WTC11 (cell line): ENCODE measurements at regions not wholly inside any gene's neighbourhood (a gene's known extent, or its start where the extent isn't known, plus 50 kb on each side); places are given as distances from the start of the nearest gene placed in this dataset.

ENCODE experiments used
- ATAC-seq: fragments of 200-7000 bp; cut with Tn5 transposase; 2 replicates; pipeline ENCODE4 v1.10.0; 2021; ENCODE audit warnings: mild to moderate bottlenecking, moderate library complexity
- CTCF ChIA-PET: fragments of 300-600 bp; sonication (Branson Sonifier 250); formaldehyde crosslinking; loops from one replicate; lab custom pipeline; 2021; ENCODE audit warnings: antibody characterized with exemption; lab: Charles Lee
- POLR2A ChIA-PET: fragments of 350-600 bp; sonication (Branson Sonifier 250); formaldehyde crosslinking; loops from one replicate; lab custom pipeline; 2021; ENCODE audit warnings: antibody characterized with exemption; lab: Charles Lee
- DNase-seq: peaks from one replicate; pipeline ENCODE4 v3.0.0; 2021; ENCODE audit warnings: low spot score
- H3K27ac Mint-ChIP-seq: 2 replicates; pipeline ENCODE4 v1.8.0; 2021; ENCODE audit warnings: mixed read lengths
- H3K27me3 Mint-ChIP-seq: 2 replicates; pipeline ENCODE4 v1.8.0; 2021; ENCODE audit warnings: low read depth, mild to moderate bottlenecking, moderate library complexity, mixed read lengths
- H3K36me3 Mint-ChIP-seq: 2 replicates; pipeline ENCODE4 v1.8.0; 2021; ENCODE audit warnings: mixed read lengths
- H3K4me1 Mint-ChIP-seq: 2 replicates; pipeline ENCODE4 v1.8.0; 2022; ENCODE audit warnings: mixed read lengths
- H3K4me3 Mint-ChIP-seq: 2 replicates; pipeline ENCODE4 v1.8.0; 2021; ENCODE audit warnings: mild to moderate bottlenecking, moderate library complexity, mixed read lengths
- H3K9me3 Mint-ChIP-seq: 2 replicates; pipeline ENCODE4 v1.8.0; 2021; ENCODE audit warnings: mixed read lengths
- AFF4 ChIP-seq: sonication (generic); formaldehyde crosslinking; IDR thresholded peaks from 2 replicates; pipeline ENCODE4 v1.8.1; 2023; ENCODE audit warnings: mild to moderate bottlenecking, missing genetic modification reagents, borderline replicate concordance
- ATF3 ChIP-seq: sonication (generic); formaldehyde crosslinking; conservative IDR thresholded peaks from 2 replicates; pipeline ENCODE4 v1.8.1; 2022; ENCODE audit warnings: mild to moderate bottlenecking, missing genetic modification reagents
- CREB1 ChIP-seq: sonication (generic); formaldehyde crosslinking; IDR thresholded peaks from 2 replicates; pipeline ENCODE4 v1.8.0; 2023; ENCODE audit warnings: mild to moderate bottlenecking, missing genetic modification reagents
- E2F4 ChIP-seq: sonication (generic); formaldehyde crosslinking; IDR thresholded peaks from 2 replicates; pipeline ENCODE4 v1.8.1; 2022; ENCODE audit warnings: low read depth, mild to moderate bottlenecking, moderate library complexity, missing genetic modification reagents, borderline replicate concordance
- FOXK1 ChIP-seq: sonication (generic); formaldehyde crosslinking; IDR thresholded peaks from 2 replicates; pipeline ENCODE4 v1.8.0; 2022; ENCODE audit warnings: mild to moderate bottlenecking, moderate library complexity, missing genetic modification reagents
- GRHL2 ChIP-seq: fragments of 250-450 bp; sonication (Bioruptor Pico); IDR thresholded peaks from 2 replicates; pipeline ENCODE4 v1.8.0; 2022; ENCODE audit warnings: mild to moderate bottlenecking, moderate library complexity; ENCODE audit not compliant: insufficient replicate concordance, severe bottlenecking
- GTF2I ChIP-seq: fragments of 250-450 bp; sonication (Bioruptor Pico); conservative IDR thresholded peaks from 2 replicates; pipeline ENCODE4 v1.4.0; 2021; ENCODE audit warnings: mild to moderate bottlenecking
- HMGA2 ChIP-seq: fragments of 250-450 bp; sonication (Bioruptor Pico); IDR thresholded peaks from 2 replicates; pipeline ENCODE4 v1.4.0; 2021; ENCODE audit warnings: mild to moderate bottlenecking, moderate library complexity
- IRF1 ChIP-seq: sonication (generic); formaldehyde crosslinking; IDR thresholded peaks from 2 replicates; pipeline ENCODE4 v1.8.0; 2023; ENCODE audit warnings: missing genetic modification reagents
- IRF2 ChIP-seq: sonication (generic); formaldehyde crosslinking; IDR thresholded peaks from 2 replicates; pipeline ENCODE4 v1.8.0; 2022; ENCODE audit warnings: low read depth, missing genetic modification reagents, borderline replicate concordance
- MXD4 ChIP-seq: fragments of 250-450 bp; sonication (Bioruptor Pico); IDR thresholded peaks from 2 replicates; pipeline ENCODE4 v1.8.0; 2021; ENCODE audit warnings: mild to moderate bottlenecking, moderate library complexity, borderline replicate concordance
- MYBL2 ChIP-seq: sonication (generic); formaldehyde crosslinking; IDR thresholded peaks from 2 replicates; pipeline ENCODE4 v1.8.1; 2023; ENCODE audit warnings: mild to moderate bottlenecking, moderate library complexity, missing genetic modification reagents
- NR2C2 ChIP-seq: sonication (generic); formaldehyde crosslinking; IDR thresholded peaks from 2 replicates; pipeline ENCODE4 v1.8.0; 2022; ENCODE audit warnings: mild to moderate bottlenecking, missing genetic modification reagents
- NR3C1 ChIP-seq: sonication (generic); formaldehyde crosslinking; conservative IDR thresholded peaks from 2 replicates; pipeline ENCODE4 v1.8.1; 2023; ENCODE audit warnings: low read depth, mild to moderate bottlenecking, missing genetic modification reagents
- PRRX2 ChIP-seq: fragments of 250-450 bp; sonication (Bioruptor Pico); IDR thresholded peaks from 2 replicates; pipeline ENCODE4 v1.8.0; 2021; ENCODE audit warnings: mild to moderate bottlenecking
- SOX15 ChIP-seq: fragments of 250-450 bp; sonication (Bioruptor Pico); IDR thresholded peaks from 2 replicates; pipeline ENCODE4 v1.9.0; 2021; ENCODE audit warnings: mild to moderate bottlenecking
- TCF7 ChIP-seq: sonication (generic); formaldehyde crosslinking; IDR thresholded peaks from 2 replicates; pipeline ENCODE4 v1.8.0; 2022; ENCODE audit warnings: mild to moderate bottlenecking, low read depth, missing genetic modification reagents, moderate library complexity
- TEAD1 ChIP-seq: sonication (generic); formaldehyde crosslinking; IDR thresholded peaks from 2 replicates; pipeline ENCODE4 v1.8.0; 2022; ENCODE audit warnings: mild to moderate bottlenecking, missing genetic modification reagents
- TP53 ChIP-seq: sonication (generic); formaldehyde crosslinking; IDR thresholded peaks from 2 replicates; pipeline ENCODE4 v1.8.1; 2023; ENCODE audit warnings: mild to moderate bottlenecking, missing genetic modification reagents
- ZBTB21 ChIP-seq: sonication (generic); formaldehyde crosslinking; IDR thresholded peaks from 2 replicates; pipeline ENCODE4 v1.8.1; 2023; ENCODE audit warnings: mild to moderate bottlenecking, missing genetic modification reagents, borderline replicate concordance
- ZNF281 ChIP-seq: sonication (generic); formaldehyde crosslinking; IDR thresholded peaks from 2 replicates; pipeline ENCODE4 v1.8.0; 2023; ENCODE audit warnings: mild to moderate bottlenecking, missing genetic modification reagents
- ZNF317 ChIP-seq: sonication (generic); formaldehyde crosslinking; IDR thresholded peaks from 2 replicates; pipeline ENCODE4 v1.8.1; 2023; ENCODE audit warnings: low read depth, mild to moderate bottlenecking, moderate library complexity, missing genetic modification reagents, borderline replicate concordance

GRCh38 chr3:181974198-181974597, 262.5 kb downstream of the SOX2 start (continued):
- TF ChIP-seq TP53 (CRISPR knock-in tag) = no peak
- TF ChIP-seq ZNF281 (CRISPR knock-in tag) = no peak
- TF ChIP-seq HMGA2 (CRISPR knock-in tag) = no peak
- TF ChIP-seq E2F4 (CRISPR knock-in tag) = no peak

- ChIA-PET CTCF (no interaction called here), POLR2A (no interaction called here)
- peaks cover 3% of the 10 kb centered on the region; the same call in 1 of the 2 replicates for H3K9me3 Mint-ChIP-seq
- H3K4me1 Mint-ChIP-seq = peaks cover 9% of the 10 kb centered on the region
- ATAC-seq = no peak
- H3K27me3 Mint-ChIP-seq = no peaks in the 10 kb centered on the region
- TF ChIP-seq ZNF317 (CRISPR knock-in tag) = no peak
- TF ChIP-seq MYBL2 (CRISPR knock-in tag) = no peak
- TF ChIP-seq ZBTB21 = no peak
- TF ChIP-seq CREB1 (CRISPR knock-in tag) = no peak
- no peak for TF ChIP-seq PRRX2 (CRISPR knock-in tag)
- no peak for TF ChIP-seq GTF2I
- TF ChIP-seq AFF4 (CRISPR knock-in tag) = no peak
- no peak for TF ChIP-seq SOX15
- no peak overlapping the region for H3K27ac Mint-ChIP-seq
- no peaks in the 10 kb centered on the region for H3K36me3 Mint-ChIP-seq
- H3K4me3 Mint-ChIP-seq = no peak overlapping the region
- DNase-seq = no peak
Observed at GRCh38 chr3:181976526-181976925, 264.8 kb downstream of the SOX2 start.

GRCh38 chr3:181985386-181985785, 273.7 kb downstream of the SOX2 start:
- CTCF ChIA-PET = interaction anchor here (1.1 kb wide), 1 partner anchor 21 kb away, joined by 3 read pairs; no protein-coding TSS in a partner anchor
- no peak overlapping the region for H3K4me3 Mint-ChIP-seq
- POLR2A ChIA-PET = no interaction called here
- no peaks in the 10 kb centered on the region for H3K9me3 Mint-ChIP-seq
- H3K27ac Mint-ChIP-seq = no peak overlapping the region
- H3K36me3 Mint-ChIP-seq = no peaks in the 10 kb centered on the region
- no peak for DNase-seq
- ATAC-seq = no peak
- H3K4me1 Mint-ChIP-seq = peaks cover 14% of the 10 kb centered on the region
- H3K27me3 Mint-ChIP-seq = no peaks in the 10 kb centered on the region; the same call in 1 of the 2 replicates
- no peak for TF ChIP-seq ZNF281 (CRISPR knock-in tag)
- no peak for TF ChIP-seq GRHL2 (CRISPR knock-in tag)
- no peak for TF ChIP-seq NR2C2 (CRISPR knock-in tag)
- TF ChIP-seq TCF7 = no peak
- TF ChIP-seq IRF2 = no peak
- TF ChIP-seq MYBL2 (CRISPR knock-in tag) = no peak
- no peak for TF ChIP-seq TEAD1
- TF ChIP-seq ATF3 (CRISPR knock-in tag) = no peak
- TF ChIP-seq IRF1 (CRISPR knock-in tag) = no peak
- no peak for TF ChIP-seq FOXK1 (CRISPR knock-in tag)
- TF ChIP-seq MXD4 (CRISPR knock-in tag) = no peak
- no peak for TF ChIP-seq TP53 (CRISPR knock-in tag)
- no peak for TF ChIP-seq GTF2I
- TF ChIP-seq NR3C1 (CRISPR knock-in tag) = no peak
